KMS-11 (cell line): ENCODE measurements at regions not wholly inside any gene's neighbourhood (a gene's known extent, or its start where the extent isn't known, plus 50 kb on each side); places are given as distances from the start of the nearest gene placed in this dataset.

Source experiments
- H2AFZ ChIP-seq: fragments of 200-600 bp; sonication (generic); 2 replicates; pipeline ENCODE4 v1.6.1; 2016; ENCODE audit warnings: antibody characterized with exemption, mixed run types, low read depth
- H3K27ac ChIP-seq: fragments of 200-600 bp; sonication (generic); 2 replicates; pipeline ENCODE4 v1.6.1; 2016; ENCODE audit warnings: mild to moderate bottlenecking, mixed run types
- H3K27me3 ChIP-seq: fragments of 200-600 bp; sonication (generic); 2 replicates; pipeline ENCODE4 v1.6.1; 2017; ENCODE audit warnings: mild to moderate bottlenecking, low read depth, mixed run types, moderate library complexity; ENCODE audit not compliant: insufficient read depth
- H3K36me3 ChIP-seq: fragments of 200-600 bp; sonication (generic); 2 replicates; pipeline ENCODE4 v1.6.1; 2017; ENCODE audit warnings: mild to moderate bottlenecking, mixed run types; ENCODE audit not compliant: insufficient read depth
- H3K4me1 ChIP-seq: fragments of 200-600 bp; sonication (generic); 2 replicates; pipeline ENCODE4 v1.6.1; 2016; ENCODE audit warnings: mild to moderate bottlenecking, low read depth, mixed run types; ENCODE audit not compliant: poor library complexity, severe bottlenecking
- H3K4me2 ChIP-seq: fragments of 200-600 bp; sonication (generic); 2 replicates; pipeline ENCODE4 v1.7.0; 2016; ENCODE audit warnings: mild to moderate bottlenecking, mixed run types
- H3K4me3 ChIP-seq: fragments of 200-600 bp; sonication (generic); IDR thresholded peaks from 2 replicates; pipeline ENCODE4 v1.6.1; 2017; ENCODE audit warnings: low read depth, low read length, mixed read lengths; ENCODE audit not compliant: insufficient read depth
- H3K79me2 ChIP-seq: fragments of 200-600 bp; sonication (generic); 2 replicates; pipeline ENCODE4 v1.6.1; 2016; ENCODE audit warnings: low read depth, mixed run types; ENCODE audit not compliant: insufficient read depth
- H3K9ac ChIP-seq: fragments of 200-600 bp; sonication (generic); 2 replicates; pipeline ENCODE4 v1.6.1; 2016; ENCODE audit warnings: mild to moderate bottlenecking, mixed run types
- H4K20me1 ChIP-seq: fragments of 200-600 bp; sonication (generic); 2 replicates; pipeline ENCODE4 v1.6.1; 2016; ENCODE audit warnings: mild to moderate bottlenecking, mixed run types; ENCODE audit not compliant: insufficient read depth
- TF ChIP-seq, protein P1 (sequence below): fragments of 200-600 bp; sonication (generic); conservative IDR thresholded peaks from 2 replicates; pipeline ENCODE4 v1.6.1; 2017; ENCODE audit warnings: low read depth, mild to moderate bottlenecking, antibody characterized with exemption, low read length, moderate library complexity, mixed read lengths

DNA sequence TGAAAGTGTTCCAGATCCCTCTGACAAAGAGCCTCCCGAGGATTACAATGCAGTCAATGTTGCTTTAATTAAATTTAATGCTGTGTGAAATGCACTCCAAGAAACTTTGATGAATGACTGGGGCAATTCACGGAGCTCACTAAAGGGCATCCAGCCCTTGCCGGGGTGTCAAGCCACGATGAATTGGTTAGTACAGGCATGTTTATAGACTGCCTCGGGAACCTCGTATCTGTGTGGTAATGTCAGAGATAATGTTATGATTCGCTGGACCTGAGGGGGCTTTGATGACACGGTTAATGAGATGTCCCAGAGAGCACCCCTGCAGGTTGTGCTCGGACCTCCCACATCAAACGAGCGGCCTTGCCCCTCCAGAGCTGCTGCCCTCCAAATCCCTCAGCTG, 428.8 kb downstream of the NKX6-1 start:
- Histone ChIP-seq H3K4me1 (no peaks in the 10 kb centered on the region), H3K4me2 (no peak overlapping the region), H3K4me3 (no peak overlapping the region), H2AFZ (no peak overlapping the region), H3K79me2 (no peaks in the 10 kb centered on the region), H3K27ac (no peak overlapping the region), H3K36me3 (no peaks in the 10 kb centered on the region), H4K20me1 (no peaks in the 10 kb centered on the region), H3K27me3 (no peaks in the 10 kb centered on the region), H3K9ac (no peak overlapping the region)
- TF ChIP-seq, protein P1, sequence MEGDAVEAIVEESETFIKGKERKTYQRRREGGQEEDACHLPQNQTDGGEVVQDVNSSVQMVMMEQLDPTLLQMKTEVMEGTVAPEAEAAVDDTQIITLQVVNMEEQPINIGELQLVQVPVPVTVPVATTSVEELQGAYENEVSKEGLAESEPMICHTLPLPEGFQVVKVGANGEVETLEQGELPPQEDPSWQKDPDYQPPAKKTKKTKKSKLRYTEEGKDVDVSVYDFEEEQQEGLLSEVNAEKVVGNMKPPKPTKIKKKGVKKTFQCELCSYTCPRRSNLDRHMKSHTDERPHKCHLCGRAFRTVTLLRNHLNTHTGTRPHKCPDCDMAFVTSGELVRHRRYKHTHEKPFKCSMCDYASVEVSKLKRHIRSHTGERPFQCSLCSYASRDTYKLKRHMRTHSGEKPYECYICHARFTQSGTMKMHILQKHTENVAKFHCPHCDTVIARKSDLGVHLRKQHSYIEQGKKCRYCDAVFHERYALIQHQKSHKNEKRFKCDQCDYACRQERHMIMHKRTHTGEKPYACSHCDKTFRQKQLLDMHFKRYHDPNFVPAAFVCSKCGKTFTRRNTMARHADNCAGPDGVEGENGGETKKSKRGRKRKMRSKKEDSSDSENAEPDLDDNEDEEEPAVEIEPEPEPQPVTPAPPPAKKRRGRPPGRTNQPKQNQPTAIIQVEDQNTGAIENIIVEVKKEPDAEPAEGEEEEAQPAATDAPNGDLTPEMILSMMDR, result no peak

DNA sequence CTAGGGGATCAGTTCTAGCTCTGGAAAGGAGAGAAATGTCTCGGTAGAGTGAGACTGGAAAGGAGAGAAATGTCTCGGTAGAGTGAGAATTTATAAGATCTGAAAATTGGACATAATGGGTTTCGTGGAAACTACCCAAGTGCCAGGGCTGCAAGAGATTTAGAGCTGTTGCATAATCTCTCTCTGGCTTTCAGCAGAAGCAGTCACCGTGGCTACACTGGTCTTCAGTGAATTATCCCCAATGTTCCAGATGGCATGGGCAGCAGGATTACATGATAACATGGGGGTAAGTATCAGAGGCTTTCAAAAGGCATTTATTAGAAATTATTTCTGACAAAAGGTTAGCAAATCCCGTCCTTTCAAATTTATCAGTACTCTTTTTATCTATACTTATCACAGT, 435.5 kb downstream of the NKX6-1 start:
- no peaks in the 10 kb centered on the region for H3K36me3 ChIP-seq
- H3K9ac ChIP-seq, result no peak overlapping the region
- H3K4me1 ChIP-seq, result no peaks in the 10 kb centered on the region

DNA sequence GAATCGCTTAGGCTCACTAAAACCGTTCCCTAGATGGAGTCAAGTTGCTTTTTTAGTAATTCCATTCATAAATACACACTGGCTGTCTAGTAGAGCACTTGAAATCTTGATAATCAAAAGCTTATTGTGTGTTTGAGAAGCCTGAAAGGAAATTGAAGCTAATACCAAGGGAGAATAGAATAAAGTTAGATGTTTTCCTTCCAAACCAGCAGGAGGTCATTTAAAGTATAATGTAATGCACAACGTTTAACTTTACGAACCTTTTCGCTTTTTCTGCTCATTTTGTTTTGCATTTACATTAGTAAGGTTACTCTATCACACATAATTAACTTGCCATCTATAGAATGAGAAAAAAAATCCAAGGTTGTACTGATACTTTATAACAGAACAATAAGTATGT, 440.9 kb downstream of the NKX6-1 start:
- Histone ChIP-seq H3K79me2 (no peaks in the 10 kb centered on the region), H3K36me3 (no peaks in the 10 kb centered on the region), H3K9ac (no peak overlapping the region), H3K27me3 (no peaks in the 10 kb centered on the region), H2AFZ (no peak overlapping the region), H3K27ac (no peak overlapping the region), H3K4me1 (no peaks in the 10 kb centered on the region), H3K4me2 (no peak overlapping the region), H4K20me1 (no peaks in the 10 kb centered on the region), H3K4me3 (no peak overlapping the region)
- TF ChIP-seq, protein P1, result no peak

More for the DNA sequence above, 435.5 kb downstream of the NKX6-1 start:
- Histone ChIP-seq H4K20me1 (no peaks in the 10 kb centered on the region), H2AFZ (no peak overlapping the region), H3K27me3 (no peaks in the 10 kb centered on the region), H3K27ac (no peak overlapping the region), H3K4me2 (no peak overlapping the region), H3K4me3 (no peak overlapping the region), H3K79me2 (no peaks in the 10 kb centered on the region)
- TF ChIP-seq, protein P1, result no peak

DNA sequence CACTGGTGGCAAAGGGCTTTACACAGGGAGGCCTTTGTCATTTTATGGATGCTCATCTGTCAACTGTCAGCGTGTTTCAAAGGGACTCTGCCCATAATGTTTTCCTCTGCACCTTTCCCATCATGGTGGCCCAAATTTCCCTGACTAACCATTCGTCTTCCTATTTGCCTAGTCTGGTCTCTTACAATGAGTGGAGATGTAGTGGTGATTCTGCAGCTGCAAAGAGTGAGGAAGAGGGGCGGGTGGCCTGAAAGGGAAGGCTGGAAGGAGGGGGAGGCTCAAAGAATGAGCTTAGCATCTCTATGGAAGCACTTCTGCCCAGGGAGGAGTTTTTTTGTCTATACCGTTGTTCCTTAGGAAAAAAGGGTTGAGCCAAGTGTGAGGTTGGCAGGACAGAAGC, 447.5 kb downstream of the NKX6-1 start:
- Histone ChIP-seq H3K79me2 (no peaks in the 10 kb centered on the region), H3K27me3 (no peaks in the 10 kb centered on the region), H4K20me1 (no peaks in the 10 kb centered on the region), H3K4me1 (no peaks in the 10 kb centered on the region), H2AFZ (no peak overlapping the region), H3K36me3 (no peaks in the 10 kb centered on the region), H3K4me3 (no peak overlapping the region), H3K27ac (no peak overlapping the region), H3K9ac (no peak overlapping the region), H3K4me2 (no peak overlapping the region)
- TF ChIP-seq, protein P1, result no peak

DNA sequence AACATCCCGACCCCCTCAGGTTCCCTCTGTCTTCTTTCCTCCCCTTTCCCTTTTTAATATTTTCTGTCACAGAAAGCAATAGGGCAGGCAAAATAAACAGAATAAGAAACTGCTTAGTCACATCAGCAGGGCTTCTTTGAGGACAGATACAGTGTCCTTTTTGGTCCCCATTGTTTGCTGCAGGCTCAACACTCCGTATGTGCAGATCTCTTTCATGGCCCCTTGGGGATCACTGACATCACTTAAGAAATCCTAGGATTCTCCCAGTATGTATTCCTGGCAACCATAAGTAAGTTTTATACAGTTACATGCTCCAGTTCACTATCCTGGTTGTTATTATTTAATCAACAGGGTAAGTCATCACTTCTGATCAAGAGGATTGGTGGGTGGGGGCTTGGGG, 448.0 kb downstream of the NKX6-1 start:
- TF ChIP-seq, protein P1, result no peak
- Histone ChIP-seq H2AFZ (no peak overlapping the region), H3K4me3 (no peak overlapping the region), H3K27me3 (no peaks in the 10 kb centered on the region), H3K27ac (no peak overlapping the region), H3K36me3 (no peaks in the 10 kb centered on the region), H3K9ac (no peak overlapping the region), H3K4me2 (no peak overlapping the region), H3K4me1 (no peaks in the 10 kb centered on the region), H4K20me1 (no peaks in the 10 kb centered on the region), H3K79me2 (no peaks in the 10 kb centered on the region)
